NOMO-1 (cell line): ENCODE measurements at regions not wholly inside any gene's neighbourhood (a gene's known extent, or its start where the extent isn't known, plus 50 kb on each side); places are given as distances from the start of the nearest gene placed in this dataset.

ENCODE experiments used
- DNase-seq, 2 experiments: peaks; one replicate each; lab custom pipeline; 2025; ENCODE audit not compliant: unreplicated experiment in 2 of 2; lab: John Stamatoyannopoulos, UW

- no peak for DNase-seq
These were observed 1262.7 kb upstream of the MIR17HG start for GRCh38 chr13:90084684-90085290.

GRCh38 chr13:90089051-90089450 lies 1258.4 kb upstream of the MIR17HG start:
- no peak for DNase-seq

- peak; percentile 39 to 59 for DNase-seq
These were observed 1255.9 kb upstream of the MIR17HG start for GRCh38 chr13:90091611-90092010.

- DNase-seq: no peak
These were observed 1253.1 kb upstream of the MIR17HG start for GRCh38 chr13:90094357-90094756.

GRCh38 chr13:90098577-90098976 lies 1248.9 kb upstream of the MIR17HG start:
- no peak for DNase-seq

GRCh38 chr13:90099847-90100246 lies 1247.6 kb upstream of the MIR17HG start:
- no peak for DNase-seq

GRCh38 chr13:90103099-90103784 lies 1244.2 kb upstream of the MIR17HG start:
- DNase-seq: no peak

- DNase-seq: no peak
These were observed 1242.7 kb upstream of the MIR17HG start for GRCh38 chr13:90104764-90105163.

- peak; percentile 8 to 84 for DNase-seq
These were observed 1242.2 kb upstream of the MIR17HG start for GRCh38 chr13:90105276-90105675.

GRCh38 chr13:90105849-90106496 lies 1241.5 kb upstream of the MIR17HG start:
- peak; percentile 6 to 62 for DNase-seq

- DNase-seq: no peak
These were observed 1239.8 kb upstream of the MIR17HG start for GRCh38 chr13:90107661-90108060.

GRCh38 chr13:90108547-90108946 lies 1238.9 kb upstream of the MIR17HG start:
- DNase-seq: no peak

GRCh38 chr13:90116121-90116520 lies 1231.4 kb upstream of the MIR17HG start:
- no peak for DNase-seq

GRCh38 chr13:90118467-90119071 lies 1228.9 kb upstream of the MIR17HG start:
- no peak for DNase-seq

- no peak for DNase-seq
These were observed 1227.5 kb upstream of the MIR17HG start for GRCh38 chr13:90120026-90120425.

GRCh38 chr13:90121784-90122183 lies 1225.7 kb upstream of the MIR17HG start:
- DNase-seq: no peak

GRCh38 chr13:90122531-90122930 lies 1225.0 kb upstream of the MIR17HG start:
- DNase-seq: no peak

- DNase-seq: no peak
These were observed 1211.9 kb upstream of the MIR17HG start for GRCh38 chr13:90135558-90135957.

- DNase-seq: no peak
These were observed 1205.2 kb upstream of the MIR17HG start for GRCh38 chr13:90142251-90142650.

- no peak for DNase-seq
These were observed 1193.1 kb upstream of the MIR17HG start for GRCh38 chr13:90154311-90154960.

- DNase-seq: no peak
These were observed 1191.1 kb upstream of the MIR17HG start for GRCh38 chr13:90156390-90156789.
